ENCODE measurements at regions not wholly inside any gene's neighbourhood (a gene's known extent, or its start where the extent isn't known, plus 50 kb on each side); places are given as distances from the start of the nearest gene placed in this dataset.

DNA sequence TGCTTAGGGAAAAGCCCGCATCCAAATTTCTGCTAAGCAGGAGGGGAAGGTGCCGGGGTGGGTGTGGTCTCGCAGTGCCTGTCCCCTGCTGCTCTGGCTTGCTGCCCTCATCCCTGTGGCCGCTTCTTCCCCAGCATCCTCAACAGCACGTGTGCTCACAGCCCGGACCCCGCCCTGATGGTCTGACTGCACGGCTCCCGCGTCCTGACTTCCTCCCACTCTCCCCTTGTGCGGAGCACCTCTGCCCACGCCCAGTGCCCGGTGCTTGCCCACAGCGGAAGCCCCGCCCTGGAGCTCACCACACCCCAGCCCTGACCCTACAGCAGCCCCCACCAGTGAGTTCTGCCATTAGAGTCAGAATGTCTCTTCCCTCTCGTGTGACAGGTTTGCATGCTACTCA, 277.9 kb downstream of the NDUFA10 start:
- no peak overlapping the region for H3K9ac ChIP-seq (ENCODE audit: low read length)
- H3K27ac ChIP-seq (ENCODE audit: low read depth, low read length), result no peak overlapping the region
- peaks cover 1% of the 10 kb centered on the region for H3K27me3 ChIP-seq (ENCODE audit: control insufficient read depth, insufficient read depth, low read length)
- no peaks in the 10 kb centered on the region for H3K4me1 ChIP-seq (ENCODE audit: control insufficient read depth, insufficient read depth, low read length)
- H3K36me3 ChIP-seq (ENCODE audit: control insufficient read depth, insufficient read depth, low read length), result no peaks in the 10 kb centered on the region
- no peak overlapping the region for H3K4me3 ChIP-seq (ENCODE audit: low read length)

DNA sequence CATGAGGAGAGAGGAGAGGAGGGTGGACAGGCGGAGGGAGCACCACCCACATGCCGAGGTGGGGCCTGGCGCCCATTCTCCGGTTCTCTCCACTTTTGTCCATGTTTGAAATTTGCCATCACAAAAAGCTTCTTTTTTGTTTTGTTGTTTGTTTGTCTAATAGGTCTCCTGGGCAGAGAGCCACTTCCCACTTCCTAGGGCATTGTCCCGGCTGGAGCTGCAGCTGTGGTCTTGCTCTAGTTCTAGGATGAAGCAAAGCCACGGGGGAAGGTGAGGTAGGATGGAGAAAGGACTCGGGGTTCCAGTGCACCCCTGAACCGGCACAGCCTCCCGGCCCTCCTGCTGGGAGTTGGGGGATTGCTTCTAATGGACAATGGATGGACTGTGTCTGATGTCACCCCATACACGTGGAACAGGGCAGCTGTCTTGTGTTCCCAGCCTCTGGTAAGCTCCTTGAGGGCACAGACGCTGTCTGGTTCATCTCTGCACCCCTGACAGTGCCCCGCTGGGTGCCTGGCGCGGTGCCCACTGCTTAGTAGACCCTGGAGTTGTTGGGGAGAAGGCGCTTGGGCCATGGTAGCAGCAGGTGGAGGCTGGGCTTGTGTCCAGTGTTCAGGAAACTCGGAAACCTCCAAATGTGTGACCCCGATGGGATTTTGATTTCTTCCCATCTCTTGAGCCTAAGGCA, 278.4 kb downstream of the NDUFA10 start:
- Histone ChIP-seq H3K4me3 (ENCODE audit: low read length) (no peak overlapping the region), H3K27ac (ENCODE audit: low read depth, low read length) (no peak overlapping the region), H3K27me3 (ENCODE audit: control insufficient read depth, insufficient read depth, low read length) (peaks cover 2% of the 10 kb centered on the region), H3K36me3 (ENCODE audit: control insufficient read depth, insufficient read depth, low read length) (no peaks in the 10 kb centered on the region), H3K9ac (ENCODE audit: low read length) (no peak overlapping the region), H3K4me1 (ENCODE audit: control insufficient read depth, insufficient read depth, low read length) (no peaks in the 10 kb centered on the region)

DNA sequence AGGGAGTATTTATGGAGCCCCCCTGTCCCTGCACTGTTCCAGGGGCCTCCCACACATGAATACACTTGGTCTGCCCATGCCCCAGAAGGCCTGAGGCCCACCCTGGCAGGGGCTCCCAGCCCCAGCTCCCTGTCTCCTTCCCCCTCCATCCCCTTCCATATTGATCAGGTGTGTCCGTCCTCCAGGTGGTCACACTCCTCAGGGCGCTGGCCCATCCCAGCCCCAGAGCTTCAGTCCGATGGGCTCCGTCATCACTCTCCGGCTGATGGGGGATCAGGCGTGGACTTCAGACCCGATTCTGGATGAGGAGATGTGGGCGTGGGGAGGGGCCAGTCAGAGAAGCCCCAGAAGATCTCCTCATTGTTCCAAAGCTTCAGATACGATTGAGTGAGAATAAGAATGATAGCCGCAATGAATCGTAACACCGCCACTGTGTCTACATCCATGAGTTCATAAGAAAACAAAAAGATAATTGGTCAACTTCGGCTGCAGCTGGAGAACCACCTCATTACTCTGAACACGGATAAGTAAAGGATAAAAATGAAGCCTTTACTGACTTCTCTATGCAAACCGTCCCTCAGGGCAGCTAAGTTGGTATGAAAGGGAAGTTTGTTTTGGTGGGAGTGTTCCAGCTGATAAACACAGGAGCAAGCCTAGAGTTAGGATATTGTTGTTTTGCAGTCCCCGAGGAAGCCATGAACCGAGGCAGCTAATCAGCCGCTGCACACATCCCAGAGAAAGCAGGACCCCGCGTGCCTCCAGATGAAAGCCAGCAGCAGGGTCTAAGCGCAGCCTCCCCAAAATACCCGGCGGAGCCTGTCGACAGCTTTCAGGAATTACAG, 279.5 kb downstream of the NDUFA10 start:
- Histone ChIP-seq H3K27ac (ENCODE audit: low read depth, low read length) (no peak overlapping the region), H3K27me3 (ENCODE audit: control insufficient read depth, insufficient read depth, low read length) (peaks cover 2% of the 10 kb centered on the region), H3K4me3 (ENCODE audit: low read length) (no peak overlapping the region), H3K36me3 (ENCODE audit: control insufficient read depth, insufficient read depth, low read length) (no peaks in the 10 kb centered on the region), H3K4me1 (ENCODE audit: control insufficient read depth, insufficient read depth, low read length) (no peaks in the 10 kb centered on the region), H3K9ac (ENCODE audit: low read length) (no peak overlapping the region)

DNA sequence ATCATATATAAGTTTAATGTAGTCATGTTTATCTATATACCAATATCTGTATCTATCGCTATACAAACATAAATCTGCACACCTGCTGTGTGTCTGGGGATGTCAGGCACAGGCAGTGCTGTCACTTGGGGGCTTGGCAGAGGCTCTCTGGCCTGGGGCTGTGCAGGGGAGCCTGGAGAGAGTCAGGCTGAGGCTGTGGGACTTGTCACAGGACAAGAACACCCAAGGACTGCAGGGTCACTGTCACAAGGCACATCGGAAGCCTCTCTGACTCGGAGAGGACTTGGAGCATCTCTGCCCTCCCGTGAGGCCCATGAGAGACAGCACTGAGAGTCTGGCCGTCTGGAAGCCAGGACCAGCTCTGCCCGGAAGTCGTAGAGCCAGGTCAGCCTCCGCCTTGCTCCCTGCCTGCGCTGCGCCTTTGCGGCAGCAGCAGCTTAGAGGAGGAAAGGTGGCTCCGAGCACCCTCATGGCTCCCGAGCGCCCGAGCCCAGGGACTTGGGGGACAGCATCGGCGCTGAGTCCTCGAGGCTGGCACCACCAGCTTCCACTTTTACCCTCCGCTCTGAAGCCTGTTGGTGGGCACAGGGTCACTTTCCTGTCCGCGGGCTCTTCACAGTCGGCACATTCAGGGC, 280.3 kb downstream of the NDUFA10 start:
- Histone ChIP-seq H3K27ac (ENCODE audit: low read depth, low read length) (no peak overlapping the region), H3K4me3 (ENCODE audit: low read length) (no peak overlapping the region), H3K9ac (ENCODE audit: low read length) (no peak overlapping the region), H3K27me3 (ENCODE audit: control insufficient read depth, insufficient read depth, low read length) (peaks cover 2% of the 10 kb centered on the region), H3K36me3 (ENCODE audit: control insufficient read depth, insufficient read depth, low read length) (no peaks in the 10 kb centered on the region), H3K4me1 (ENCODE audit: control insufficient read depth, insufficient read depth, low read length) (no peaks in the 10 kb centered on the region)

GRCh38 chr2:239743206-239743605, 281.9 kb downstream of the NDUFA10 start:
- Histone ChIP-seq H3K27ac (ENCODE audit: low read depth, low read length) (no peak overlapping the region), H3K27me3 (ENCODE audit: control insufficient read depth, insufficient read depth, low read length) (peaks cover 8% of the 10 kb centered on the region), H3K4me3 (ENCODE audit: low read length) (no peak overlapping the region), H3K9ac (ENCODE audit: low read length) (no peak overlapping the region), H3K36me3 (ENCODE audit: control insufficient read depth, insufficient read depth, low read length) (no peaks in the 10 kb centered on the region), H3K4me1 (ENCODE audit: control insufficient read depth, insufficient read depth, low read length) (no peaks in the 10 kb centered on the region)

DNA sequence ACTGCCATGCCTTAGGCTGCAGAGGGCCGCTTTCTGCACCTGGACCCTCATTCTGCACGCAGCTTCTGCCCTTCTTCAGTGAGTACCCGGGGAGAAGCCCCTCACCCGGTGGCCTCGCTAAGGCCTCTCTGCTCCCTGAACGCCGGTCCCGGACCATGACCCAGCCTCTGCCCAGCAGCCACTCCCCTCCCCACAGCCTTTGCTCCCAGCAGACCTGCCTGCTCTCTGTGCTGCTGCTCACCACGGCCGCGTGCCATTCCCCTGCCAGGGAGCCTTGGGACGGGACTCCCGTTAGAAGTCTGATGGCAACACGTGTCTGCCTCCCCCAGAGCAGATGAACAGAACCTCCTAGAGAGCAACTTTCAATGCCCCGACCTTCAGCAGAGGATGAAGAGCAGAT, 282.8 kb downstream of the NDUFA10 start:
- Histone ChIP-seq H3K9ac (ENCODE audit: low read length) (no peak overlapping the region), H3K27me3 (ENCODE audit: control insufficient read depth, insufficient read depth, low read length) (peaks cover 8% of the 10 kb centered on the region), H3K36me3 (ENCODE audit: control insufficient read depth, insufficient read depth, low read length) (no peaks in the 10 kb centered on the region), H3K4me3 (ENCODE audit: low read length) (no peak overlapping the region), H3K4me1 (ENCODE audit: control insufficient read depth, insufficient read depth, low read length) (no peaks in the 10 kb centered on the region), H3K27ac (ENCODE audit: low read depth, low read length) (no peak overlapping the region)

DNA sequence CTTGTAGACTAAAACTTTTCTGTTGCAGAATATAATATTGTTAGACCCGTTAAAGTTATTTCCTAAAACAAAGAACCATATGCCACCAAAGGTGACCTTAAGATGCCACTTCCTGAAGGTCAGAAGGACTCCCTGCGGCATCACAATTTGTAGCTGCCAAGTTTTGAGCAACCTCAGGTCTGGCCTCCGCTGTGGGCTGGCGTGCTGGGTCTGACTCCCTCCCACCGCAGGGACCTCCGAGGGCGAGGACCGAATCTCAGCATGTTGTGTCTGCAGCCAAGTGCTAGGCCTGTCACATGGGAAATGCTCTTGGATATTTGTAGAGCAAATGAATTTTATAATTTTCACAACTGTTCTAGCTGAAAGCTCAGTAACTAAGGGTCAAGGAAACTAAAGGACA, 285.9 kb downstream of the NDUFA10 start:
- H3K36me3 ChIP-seq (ENCODE audit: control insufficient read depth, insufficient read depth, low read length), result no peaks in the 10 kb centered on the region
- H3K27ac ChIP-seq (ENCODE audit: low read depth, low read length), result no peak overlapping the region
- H3K27me3 ChIP-seq (ENCODE audit: control insufficient read depth, insufficient read depth, low read length), result peaks cover 8% of the 10 kb centered on the region
- no peak overlapping the region for H3K9ac ChIP-seq (ENCODE audit: low read length)
- H3K4me3 ChIP-seq (ENCODE audit: low read length), result no peak overlapping the region
- H3K4me1 ChIP-seq (ENCODE audit: control insufficient read depth, insufficient read depth, low read length), result no peaks in the 10 kb centered on the region

DNA sequence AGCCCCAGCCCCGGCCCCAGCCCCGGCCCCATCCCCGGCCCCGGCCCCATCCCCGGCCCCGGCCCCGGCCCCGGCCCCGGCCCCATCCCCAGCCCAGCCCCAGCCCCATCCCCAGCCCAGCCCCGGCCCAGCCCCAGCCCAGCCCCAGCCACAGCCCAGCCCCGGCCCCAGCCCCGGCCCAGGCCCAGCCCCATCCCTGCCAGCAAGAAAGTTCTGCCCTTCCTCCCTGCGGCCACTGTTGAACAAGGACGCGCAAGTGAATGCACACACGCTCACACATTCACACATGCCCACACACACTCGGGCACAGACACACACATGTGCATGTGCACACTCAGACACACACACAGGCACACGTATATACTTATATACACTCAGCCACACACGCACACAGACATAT, 287.0 kb downstream of the NDUFA10 start:
- no peak overlapping the region for H3K4me3 ChIP-seq (ENCODE audit: low read length)
- H3K9ac ChIP-seq (ENCODE audit: low read length), result no peak overlapping the region
- no peak overlapping the region for H3K27ac ChIP-seq (ENCODE audit: low read depth, low read length)
- no peaks in the 10 kb centered on the region for H3K36me3 ChIP-seq (ENCODE audit: control insufficient read depth, insufficient read depth, low read length)
- H3K27me3 ChIP-seq (ENCODE audit: control insufficient read depth, insufficient read depth, low read length), result peaks cover 8% of the 10 kb centered on the region
- H3K4me1 ChIP-seq (ENCODE audit: control insufficient read depth, insufficient read depth, low read length), result no peaks in the 10 kb centered on the region

DNA sequence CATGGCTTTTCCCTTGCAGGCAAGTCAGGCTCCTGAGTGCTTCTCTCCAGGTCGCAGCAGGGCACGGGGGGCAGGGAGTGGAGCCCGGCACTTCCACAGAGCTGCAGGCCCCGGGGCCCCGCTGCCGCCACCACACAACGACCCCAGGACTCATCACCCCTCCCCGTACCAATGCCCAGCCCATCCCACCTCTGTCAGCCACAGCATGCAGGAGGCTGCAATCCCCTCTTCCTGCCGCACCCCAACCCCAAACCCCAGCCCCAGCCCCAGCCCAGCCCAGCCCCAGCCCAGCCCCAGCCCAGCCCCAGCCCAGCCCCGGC, 288.0 kb downstream of the NDUFA10 start:
- Histone ChIP-seq H3K9ac (ENCODE audit: low read length) (no peak overlapping the region), H3K27me3 (ENCODE audit: control insufficient read depth, insufficient read depth, low read length) (peaks cover 7% of the 10 kb centered on the region), H3K4me1 (ENCODE audit: control insufficient read depth, insufficient read depth, low read length) (no peaks in the 10 kb centered on the region), H3K36me3 (ENCODE audit: control insufficient read depth, insufficient read depth, low read length) (no peaks in the 10 kb centered on the region), H3K27ac (ENCODE audit: low read depth, low read length) (no peak overlapping the region), H3K4me3 (ENCODE audit: low read length) (no peak overlapping the region)

DNA sequence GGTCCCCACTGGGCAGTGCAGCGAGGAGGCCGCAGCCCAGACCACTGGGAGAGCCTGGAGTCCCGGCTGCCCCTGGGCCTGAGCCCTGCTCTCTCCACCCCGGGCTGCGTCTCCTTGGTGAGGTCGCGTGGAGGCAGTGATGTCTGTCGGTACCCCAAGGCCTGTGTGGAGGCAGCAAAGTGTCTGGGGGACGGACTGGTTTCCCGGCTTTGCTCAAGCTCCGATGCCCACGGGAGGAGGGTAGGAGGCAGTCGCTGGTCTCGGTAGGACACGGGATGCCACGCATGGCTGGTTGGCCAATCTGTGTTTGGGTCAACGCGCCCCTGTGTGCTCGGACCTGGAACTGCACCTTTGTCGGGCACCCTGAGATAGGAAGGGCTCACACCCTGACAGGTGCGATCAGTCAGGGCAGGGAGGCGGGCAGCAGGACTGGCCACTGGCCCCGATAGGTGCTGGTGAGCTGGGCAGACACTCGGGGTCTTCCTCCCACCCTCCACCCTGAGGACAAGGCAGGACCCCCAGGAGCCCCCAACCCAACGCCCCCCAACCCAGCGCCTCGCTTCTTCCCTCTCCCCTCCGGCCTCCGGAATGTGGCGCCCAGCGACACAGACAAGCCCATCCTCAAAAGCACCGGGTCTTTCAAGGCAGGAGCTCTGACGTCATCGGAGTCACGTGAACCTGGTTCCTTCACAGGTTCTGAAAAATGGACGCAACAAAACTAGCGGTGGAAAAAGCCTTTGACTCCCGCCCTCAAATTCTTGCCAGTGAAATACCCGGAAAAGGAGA, 288.6 kb downstream of the NDUFA10 start:
- Histone ChIP-seq H3K4me1 (ENCODE audit: control insufficient read depth, insufficient read depth, low read length) (no peaks in the 10 kb centered on the region), H3K27me3 (ENCODE audit: control insufficient read depth, insufficient read depth, low read length) (peaks cover 7% of the 10 kb centered on the region), H3K9ac (ENCODE audit: low read length) (no peak overlapping the region), H3K27ac (ENCODE audit: low read depth, low read length) (no peak overlapping the region), H3K4me3 (ENCODE audit: low read length) (no peak overlapping the region), H3K36me3 (ENCODE audit: control insufficient read depth, insufficient read depth, low read length) (no peaks in the 10 kb centered on the region)

GRCh38 chr2:239735829-239736357, 289.2 kb downstream of the NDUFA10 start:
- Histone ChIP-seq H3K4me3 (ENCODE audit: low read length) (no peak overlapping the region), H3K9ac (ENCODE audit: low read length) (no peak overlapping the region)

More at GRCh38 chr2:239735829-239736357, 289.2 kb downstream of the NDUFA10 start:
- Histone ChIP-seq H3K36me3 (ENCODE audit: control insufficient read depth, insufficient read depth, low read length) (no peaks in the 10 kb centered on the region), H3K27ac (ENCODE audit: low read depth, low read length) (no peak overlapping the region), H3K27me3 (ENCODE audit: control insufficient read depth, insufficient read depth, low read length) (peaks cover 7% of the 10 kb centered on the region), H3K4me1 (ENCODE audit: control insufficient read depth, insufficient read depth, low read length) (no peaks in the 10 kb centered on the region)

All from rectal smooth muscle tissue (tissue), 1 donor.